Activated B cell treated with CpG ODN at 0.5 μM for 24 hours (primary cell): ENCODE measurements at regions not wholly inside any gene's neighbourhood (a gene's known extent, or its start where the extent isn't known, plus 50 kb on each side); places are given as distances from the start of the nearest gene placed in this dataset.
"Not testable (repeated sequence)": the region's sequence is repeated elsewhere in the genome, so short reads cannot be mapped to it uniquely, and the experiment has no call there.

ENCODE experiments used
- ATAC-seq: fragments of 200-7000 bp; cut with Tn5 transposase; one replicate; pipeline ENCODE4 v1.10.0; 2021; ENCODE audit warnings: low read depth, mild to moderate bottlenecking, moderate library complexity
- CTCF ChIA-PET: fragments of 350-600 bp; sonication (Branson Sonifier 250); formaldehyde crosslinking; loops from one replicate; lab custom pipeline; 2021; ENCODE audit warnings: antibody characterized with exemption; lab: Charles Lee
- POLR2A ChIA-PET: fragments of 350-600 bp; sonication (Branson Sonifier 250); formaldehyde crosslinking; loops from one replicate; lab custom pipeline; 2021; ENCODE audit warnings: antibody characterized with exemption; lab: Charles Lee
- DNase-seq: peaks from one replicate; pipeline ENCODE4 v3.0.0; 2022
- H3K27ac Mint-ChIP-seq: one replicate; pipeline ENCODE4 v1.8.0; 2020; ENCODE audit warnings: mixed read lengths
- H3K27me3 Mint-ChIP-seq: one replicate; pipeline ENCODE4 v1.8.0; 2021; ENCODE audit warnings: mixed read lengths
- H3K36me3 Mint-ChIP-seq: one replicate; pipeline ENCODE4 v1.8.0; 2021; ENCODE audit warnings: low read depth, mixed read lengths
- H3K4me1 Mint-ChIP-seq: one replicate; pipeline ENCODE4 v1.8.0; 2021; ENCODE audit warnings: mixed read lengths
- H3K4me3 Mint-ChIP-seq: one replicate; pipeline ENCODE4 v1.8.0; 2020; ENCODE audit warnings: mild to moderate bottlenecking, mixed read lengths
- H3K9me3 Mint-ChIP-seq: one replicate; pipeline ENCODE4 v1.8.0; 2020; ENCODE audit warnings: mixed read lengths
- intact Hi-C: fragments of 100-400 bp; cut with micrococcal nuclease; formaldehyde crosslinking; loops from one replicate; pipeline ENCODE4 v1.15.1; 2024
- TF ChIP-seq, protein P1 (sequence below): fragments of 200-600 bp; IDR thresholded peaks from one replicate; pipeline ENCODE4 v1.8.0; 2022; ENCODE audit warnings: antibody characterized with exemption, mild to moderate bottlenecking

DNA sequence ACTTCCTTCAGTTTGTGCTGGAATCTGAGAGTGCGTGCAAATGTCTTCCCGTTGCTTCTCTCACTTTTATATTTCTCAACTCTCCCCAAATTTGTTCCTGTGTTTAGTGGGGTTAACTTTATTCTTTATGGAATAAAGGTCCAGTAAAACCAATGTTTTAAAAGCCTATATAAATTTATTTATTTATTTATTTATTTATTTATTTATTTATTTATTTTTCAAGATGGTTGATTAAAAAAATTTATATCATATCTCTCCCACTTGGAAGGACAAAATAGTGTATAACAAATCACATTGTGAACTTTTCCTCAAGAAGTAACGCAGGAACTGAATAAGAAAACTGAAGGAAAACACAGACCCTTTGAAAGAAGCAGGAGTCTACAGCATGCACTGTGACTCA lies 95.3 kb upstream of the ITM2A start:
- ATAC-seq = no peak
- Mint-ChIP-seq H3K27me3 (no peaks in the 10 kb centered on the region), H3K36me3 (no peaks in the 10 kb centered on the region), H3K27ac (no peak overlapping the region), H3K9me3 (peaks cover 3% of the 10 kb centered on the region), H3K4me3 (no peak overlapping the region), H3K4me1 (no peaks in the 10 kb centered on the region)
- intact Hi-C loops = no loop called here
- CTCF ChIA-PET = no interaction called here
- DNase-seq = no peak
- POLR2A ChIA-PET = no interaction called here
- TF ChIP-seq, protein P1, sequence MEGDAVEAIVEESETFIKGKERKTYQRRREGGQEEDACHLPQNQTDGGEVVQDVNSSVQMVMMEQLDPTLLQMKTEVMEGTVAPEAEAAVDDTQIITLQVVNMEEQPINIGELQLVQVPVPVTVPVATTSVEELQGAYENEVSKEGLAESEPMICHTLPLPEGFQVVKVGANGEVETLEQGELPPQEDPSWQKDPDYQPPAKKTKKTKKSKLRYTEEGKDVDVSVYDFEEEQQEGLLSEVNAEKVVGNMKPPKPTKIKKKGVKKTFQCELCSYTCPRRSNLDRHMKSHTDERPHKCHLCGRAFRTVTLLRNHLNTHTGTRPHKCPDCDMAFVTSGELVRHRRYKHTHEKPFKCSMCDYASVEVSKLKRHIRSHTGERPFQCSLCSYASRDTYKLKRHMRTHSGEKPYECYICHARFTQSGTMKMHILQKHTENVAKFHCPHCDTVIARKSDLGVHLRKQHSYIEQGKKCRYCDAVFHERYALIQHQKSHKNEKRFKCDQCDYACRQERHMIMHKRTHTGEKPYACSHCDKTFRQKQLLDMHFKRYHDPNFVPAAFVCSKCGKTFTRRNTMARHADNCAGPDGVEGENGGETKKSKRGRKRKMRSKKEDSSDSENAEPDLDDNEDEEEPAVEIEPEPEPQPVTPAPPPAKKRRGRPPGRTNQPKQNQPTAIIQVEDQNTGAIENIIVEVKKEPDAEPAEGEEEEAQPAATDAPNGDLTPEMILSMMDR = no peak

DNA sequence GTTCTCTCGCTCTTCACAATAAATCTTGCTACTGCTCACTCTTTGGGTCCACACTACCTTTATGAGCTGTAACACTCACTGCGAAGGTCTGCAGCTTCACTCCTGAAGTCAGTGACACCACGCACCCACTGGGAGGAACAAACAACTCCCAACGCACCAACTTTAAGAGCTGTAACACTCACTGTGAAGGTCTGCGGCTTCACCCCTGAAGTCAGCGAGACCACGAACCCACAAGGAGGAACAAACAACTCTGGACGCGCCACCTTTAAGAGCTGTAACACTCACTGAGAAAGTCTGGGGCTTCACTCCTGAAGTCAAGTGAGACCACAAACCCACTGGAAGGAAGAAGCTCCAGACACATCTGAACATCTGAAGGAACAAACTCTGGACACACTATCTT lies 89.5 kb upstream of the ITM2A start:
- DNase-seq, ATAC-seq, H3K9me3 Mint-ChIP-seq, H3K27ac Mint-ChIP-seq, H3K27me3 Mint-ChIP-seq, H3K36me3 Mint-ChIP-seq, intact Hi-C loops, POLR2A ChIA-PET, H3K4me1 Mint-ChIP-seq, H3K4me3 Mint-ChIP-seq, CTCF ChIA-PET: not testable (repeated sequence)

DNA sequence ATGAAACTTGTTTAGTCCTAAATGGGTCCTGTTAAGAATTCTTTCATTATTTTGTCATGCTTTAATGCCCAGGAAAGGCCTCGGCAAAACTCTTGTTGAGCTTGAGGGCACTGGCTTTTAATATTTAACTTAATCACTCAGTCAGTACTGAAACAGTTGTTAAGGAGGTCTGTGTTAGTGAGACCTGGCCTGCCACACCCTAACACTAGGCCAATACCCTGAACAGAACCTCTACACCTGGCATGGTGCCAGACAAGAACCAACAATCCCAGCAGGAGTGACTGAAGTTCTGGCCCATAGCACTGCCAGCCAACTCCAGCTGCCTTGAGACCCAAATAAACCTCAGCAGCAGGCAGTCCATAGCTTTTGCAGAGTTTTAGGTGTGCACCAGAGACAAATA lies 85.7 kb upstream of the ITM2A start:
- ATAC-seq (no peak), DNase-seq (no peak)
- TF ChIP-seq, protein P1 = no peak
- Mint-ChIP-seq H3K4me3 (no peak overlapping the region), H3K36me3 (no peaks in the 10 kb centered on the region), H3K4me1 (peaks cover 2% of the 10 kb centered on the region), H3K27ac (no peak overlapping the region), H3K9me3 (no peaks in the 10 kb centered on the region), H3K27me3 (no peaks in the 10 kb centered on the region)
- intact Hi-C loops = loop anchor here (5.0 kb wide), 1 partner anchor 86 kb away; the partner anchor contains the start of gene ITM2A
- ChIA-PET POLR2A (no interaction called here), CTCF (no interaction called here)

DNA sequence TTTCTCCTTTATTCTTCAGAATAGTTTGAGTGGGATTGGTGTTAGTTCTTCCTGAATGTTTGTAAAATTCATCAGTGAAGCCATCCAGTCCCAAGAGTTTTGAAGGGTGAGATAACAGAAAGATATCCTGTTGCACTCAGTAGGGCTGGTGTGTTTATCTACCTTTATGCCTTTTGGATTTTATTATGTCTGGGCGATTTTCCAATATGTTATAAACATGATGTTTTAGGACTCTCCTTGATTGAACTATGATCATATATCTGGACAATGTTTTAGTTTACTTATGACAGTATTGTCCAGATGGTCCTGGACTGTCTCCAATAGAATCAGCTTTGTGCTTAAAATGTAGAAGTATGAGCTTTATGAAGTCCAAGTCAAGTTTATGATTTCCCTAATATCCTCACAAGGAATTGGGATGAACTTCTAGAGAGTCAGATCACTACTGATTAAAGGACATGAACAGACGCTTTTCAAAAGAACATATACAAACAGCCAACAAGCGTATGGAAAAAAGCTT lies 77.6 kb upstream of the ITM2A start:
- no peak for DNase-seq
- Mint-ChIP-seq H3K9me3 (no peaks in the 10 kb centered on the region), H3K4me3 (no peak overlapping the region), H3K36me3 (no peaks in the 10 kb centered on the region), H3K27me3 (no peaks in the 10 kb centered on the region), H3K4me1 (no peaks in the 10 kb centered on the region), H3K27ac (no peak overlapping the region)
- POLR2A ChIA-PET = no interaction called here
- intact Hi-C loops = no loop called here
- TF ChIP-seq, protein P1 = no peak
- no peak for ATAC-seq
- CTCF ChIA-PET = no interaction called here

DNA sequence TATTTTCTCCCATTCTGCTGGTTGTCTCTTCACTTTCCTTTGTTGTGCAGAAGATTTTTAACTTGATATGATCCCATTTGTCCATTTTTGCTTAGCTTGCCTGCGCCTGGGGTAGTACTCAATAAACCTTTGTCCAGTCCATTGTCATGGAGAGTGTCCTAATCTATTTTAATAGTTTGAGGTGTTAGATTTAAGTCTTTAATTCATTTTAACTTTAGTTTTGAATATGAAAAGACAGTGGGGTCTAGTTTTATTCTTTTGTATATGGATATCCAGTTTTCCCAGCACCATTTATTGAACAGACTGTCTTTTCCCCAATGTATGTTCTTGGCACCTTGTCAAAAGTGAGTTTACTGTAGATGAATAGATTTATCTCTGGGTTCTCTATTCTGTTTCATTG lies 76.0 kb upstream of the ITM2A start:
- POLR2A ChIA-PET = no interaction called here
- Mint-ChIP-seq H3K9me3 (no peaks in the 10 kb centered on the region), H3K27me3 (no peaks in the 10 kb centered on the region), H3K4me3 (no peak overlapping the region), H3K27ac (no peak overlapping the region), H3K4me1 (no peaks in the 10 kb centered on the region), H3K36me3 (no peaks in the 10 kb centered on the region)
- ATAC-seq (no peak), DNase-seq (no peak)
- CTCF ChIA-PET = no interaction called here
- intact Hi-C loops = no loop called here
- TF ChIP-seq, protein P1 = no peak

DNA sequence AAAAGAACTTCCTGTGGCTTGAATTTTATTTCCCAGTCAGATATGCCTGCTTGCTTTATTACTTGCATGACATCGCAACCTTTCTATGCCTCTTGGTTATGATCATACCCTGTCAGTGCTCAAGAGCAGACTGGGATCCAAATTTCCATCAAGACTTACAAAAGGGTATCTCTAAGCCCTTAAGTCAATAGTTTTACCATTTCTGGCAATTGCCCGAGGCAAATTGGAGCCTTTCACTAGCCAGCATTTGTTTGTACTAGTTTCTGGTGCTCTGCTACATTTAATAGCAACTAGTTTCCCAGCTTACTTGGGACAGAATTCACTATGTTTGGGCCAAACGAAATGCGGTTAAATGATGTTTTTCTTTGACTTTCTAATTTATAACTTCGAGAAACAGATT lies 73.2 kb upstream of the ITM2A start:
- no peaks in the 10 kb centered on the region for H3K27me3 Mint-ChIP-seq
- ATAC-seq (no peak), DNase-seq (no peak)
- H3K36me3 Mint-ChIP-seq = no peaks in the 10 kb centered on the region
- no peaks in the 10 kb centered on the region for H3K4me1 Mint-ChIP-seq
- ChIA-PET CTCF (no interaction called here), POLR2A (no interaction called here)
- peaks cover 2% of the 10 kb centered on the region for H3K9me3 Mint-ChIP-seq
- TF ChIP-seq, protein P1 = no peak
- no peak overlapping the region for H3K27ac Mint-ChIP-seq
- intact Hi-C loops = no loop called here
- no peak overlapping the region for H3K4me3 Mint-ChIP-seq
